ENCODE measurements at regions not wholly inside any gene's neighbourhood (a gene's known extent, or its start where the extent isn't known, plus 50 kb on each side); places are given as distances from the start of the nearest gene placed in this dataset.

DNA sequence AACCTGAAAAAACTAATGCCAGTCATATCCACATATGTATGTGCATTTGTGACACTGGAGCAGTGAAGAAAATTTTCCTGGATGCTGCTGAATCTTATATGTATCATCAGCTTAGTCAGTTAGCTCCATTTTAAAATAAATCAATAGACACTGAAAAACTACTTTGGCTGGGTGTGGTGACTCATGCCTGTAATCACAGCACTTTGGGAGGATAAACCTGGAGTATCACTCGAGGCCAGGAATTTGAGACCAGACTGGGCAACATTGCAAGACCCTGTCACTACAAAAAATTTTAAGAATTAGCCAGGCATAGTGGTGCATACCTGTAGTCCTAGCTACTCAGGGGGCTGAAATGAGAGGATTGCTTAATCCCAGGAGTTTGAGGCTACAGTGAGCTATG is 511.0 kb upstream of the TLE4 start:
- intact Hi-C loops (cut with DNase I; ENCODE audit: low total_unique reads), result no loop called here
- WGBS, 2 donors, result 57 to 81% methylated on average over 1 of the region's 1 CpG
- TF ChIP-seq, protein P1, sequence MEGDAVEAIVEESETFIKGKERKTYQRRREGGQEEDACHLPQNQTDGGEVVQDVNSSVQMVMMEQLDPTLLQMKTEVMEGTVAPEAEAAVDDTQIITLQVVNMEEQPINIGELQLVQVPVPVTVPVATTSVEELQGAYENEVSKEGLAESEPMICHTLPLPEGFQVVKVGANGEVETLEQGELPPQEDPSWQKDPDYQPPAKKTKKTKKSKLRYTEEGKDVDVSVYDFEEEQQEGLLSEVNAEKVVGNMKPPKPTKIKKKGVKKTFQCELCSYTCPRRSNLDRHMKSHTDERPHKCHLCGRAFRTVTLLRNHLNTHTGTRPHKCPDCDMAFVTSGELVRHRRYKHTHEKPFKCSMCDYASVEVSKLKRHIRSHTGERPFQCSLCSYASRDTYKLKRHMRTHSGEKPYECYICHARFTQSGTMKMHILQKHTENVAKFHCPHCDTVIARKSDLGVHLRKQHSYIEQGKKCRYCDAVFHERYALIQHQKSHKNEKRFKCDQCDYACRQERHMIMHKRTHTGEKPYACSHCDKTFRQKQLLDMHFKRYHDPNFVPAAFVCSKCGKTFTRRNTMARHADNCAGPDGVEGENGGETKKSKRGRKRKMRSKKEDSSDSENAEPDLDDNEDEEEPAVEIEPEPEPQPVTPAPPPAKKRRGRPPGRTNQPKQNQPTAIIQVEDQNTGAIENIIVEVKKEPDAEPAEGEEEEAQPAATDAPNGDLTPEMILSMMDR (IDR thresholded peaks at IDR 0.05), result no peak

DNA sequence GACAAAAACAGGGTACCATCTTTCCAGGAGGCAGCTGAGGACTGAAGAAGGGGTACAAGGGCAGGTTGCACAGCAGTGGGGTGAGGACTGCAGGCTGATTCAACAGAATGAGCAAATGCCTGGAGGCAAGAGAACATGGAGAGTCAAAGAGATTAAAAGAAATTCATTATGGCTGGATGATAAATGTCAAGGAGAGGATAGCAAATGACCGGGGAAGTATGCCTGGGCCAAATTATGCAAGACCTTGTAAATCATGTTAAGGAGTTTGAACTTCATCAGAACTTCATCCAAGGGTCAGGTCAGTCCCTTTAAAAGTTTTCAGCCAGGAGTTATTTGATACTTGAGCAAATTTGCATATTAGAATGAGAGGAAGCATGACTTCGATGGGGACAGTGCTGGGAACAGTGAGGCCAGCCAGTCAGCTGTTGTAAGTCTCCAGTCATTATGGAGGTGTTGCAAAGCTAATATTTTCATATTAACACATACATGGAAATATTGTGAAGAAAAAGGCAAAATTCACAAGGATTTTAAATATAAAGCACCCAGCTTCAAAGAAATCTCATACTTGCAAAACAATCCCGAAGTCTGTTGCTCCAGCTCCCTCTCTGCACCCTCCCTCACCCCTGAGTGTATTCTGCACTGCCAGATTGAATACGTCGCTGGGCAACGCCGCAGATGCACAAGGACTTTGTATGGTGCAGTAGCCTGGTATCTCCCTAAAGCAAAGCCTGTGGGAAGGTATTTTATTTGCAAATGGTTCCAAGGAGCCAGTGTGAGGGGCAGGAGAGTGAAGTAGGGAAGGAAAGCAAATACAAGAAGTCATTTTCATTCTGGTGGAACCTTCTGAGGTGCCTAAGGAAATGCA is 509.8 kb upstream of the TLE4 start:
- WGBS, 2 donors, result 71 to 74% methylated on average over 7 of the region's 7 CpGs
- no peak overlapping the region for H3K4me3 ChIP-seq (ENCODE audit: low read depth, poor library complexity, severe bottlenecking)
- TF ChIP-seq POLR2A (IDR thresholded peaks at IDR 0.05), result no peak
- TF ChIP-seq, protein P1 (IDR thresholded peaks at IDR 0.05), result no peak
- no peak for DNase-seq (ENCODE audit: low spot score in 2 of 2)
- intact Hi-C loops (cut with DNase I; ENCODE audit: low total_unique reads), result no loop called here

More for the DNA sequence above, 511.0 kb upstream of the TLE4 start:
- no peak for DNase-seq (ENCODE audit: low spot score in 2 of 2)
- H3K4me3 ChIP-seq (ENCODE audit: low read depth, poor library complexity, severe bottlenecking), result no peak overlapping the region

DNA sequence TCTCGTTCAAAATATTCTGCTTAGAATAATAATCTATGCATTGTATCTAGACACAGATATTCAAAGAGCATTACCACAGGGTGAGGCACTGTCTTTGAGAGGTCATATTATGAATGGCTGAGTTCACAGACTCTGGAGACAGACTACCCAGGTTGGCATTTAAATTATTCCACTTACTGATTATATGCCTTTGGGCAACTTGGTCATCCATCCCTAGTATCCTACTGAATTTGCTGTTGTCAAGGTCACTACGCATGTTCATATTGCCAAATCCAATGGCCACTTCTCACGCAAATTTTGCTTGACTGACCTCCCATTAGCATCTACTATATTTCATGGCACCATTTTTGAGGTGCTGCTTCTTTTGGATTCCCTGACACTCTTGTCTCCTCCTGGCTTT is 498.6 kb upstream of the TLE4 start:
- no peak for TF ChIP-seq POLR2A (IDR thresholded peaks at IDR 0.05)
- TF ChIP-seq, protein P1 (IDR thresholded peaks at IDR 0.05), result no peak
- no peak overlapping the region for H3K4me3 ChIP-seq (ENCODE audit: low read depth, poor library complexity, severe bottlenecking)
- 90 to 91% methylated on average over 3 of the region's 3 CpGs for whole genome bisulfite sequencing, 2 donors
- intact Hi-C loops (cut with DNase I; ENCODE audit: low total_unique reads), result no loop called here
- no peak for DNase-seq (ENCODE audit: low spot score in 2 of 2)

DNA sequence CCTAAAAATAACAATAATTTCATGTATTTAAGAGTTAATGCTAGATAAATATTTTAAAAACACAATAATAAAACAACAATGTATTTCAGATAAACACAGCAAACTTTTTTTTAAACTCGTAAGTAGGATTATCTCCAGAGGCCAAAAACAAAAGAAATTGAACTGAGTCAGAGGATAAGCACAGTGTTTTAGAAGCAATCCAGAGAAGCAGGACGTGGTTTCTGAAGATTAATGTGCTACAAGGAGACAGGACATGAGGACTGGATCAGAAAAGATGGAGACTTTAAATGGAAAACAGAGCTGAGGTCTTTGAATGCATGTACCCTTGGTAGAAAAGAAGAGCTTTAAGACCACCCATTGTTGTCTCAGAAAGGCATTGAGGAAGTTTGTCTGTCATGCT is 491.2 kb upstream of the TLE4 start:
- intact Hi-C loops (cut with DNase I; ENCODE audit: low total_unique reads), result no loop called here
- DNase-seq (ENCODE audit: low spot score in 2 of 2), result no peak
- no peak overlapping the region for H3K4me3 ChIP-seq (ENCODE audit: low read depth, poor library complexity, severe bottlenecking)
- no peak for TF ChIP-seq POLR2A (IDR thresholded peaks at IDR 0.05)
- TF ChIP-seq, protein P1 (IDR thresholded peaks at IDR 0.05), result no peak
- WGBS, 2 donors, result 34 to 48% methylated on average over 2 of the region's 2 CpGs

DNA sequence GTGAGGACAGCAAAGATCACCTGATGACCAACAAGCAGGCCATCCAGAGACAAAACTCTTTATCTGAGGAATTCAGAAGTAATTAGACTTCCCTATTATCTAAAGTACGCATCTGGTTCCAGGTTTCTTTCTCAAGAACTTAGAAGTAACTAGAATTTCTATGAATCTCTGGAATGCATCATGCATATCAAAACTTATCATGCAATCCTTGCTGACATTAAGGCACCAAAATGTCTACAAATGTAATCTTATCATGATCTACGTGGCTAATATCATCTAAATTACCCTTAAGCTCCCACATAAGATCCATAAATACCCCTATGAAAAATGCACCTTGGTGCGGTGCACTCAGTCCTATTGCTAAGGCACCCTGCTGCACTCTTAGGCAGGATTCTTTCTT is 488.1 kb upstream of the TLE4 start:
- DNase-seq (ENCODE audit: low spot score in 2 of 2), result no peak
- intact Hi-C loops (cut with DNase I; ENCODE audit: low total_unique reads), result no loop called here
- H3K4me3 ChIP-seq (ENCODE audit: low read depth, poor library complexity, severe bottlenecking), result no peak overlapping the region
- TF ChIP-seq POLR2A (IDR thresholded peaks at IDR 0.05), result no peak
- TF ChIP-seq, protein P1 (IDR thresholded peaks at IDR 0.05), result no peak
- WGBS, 2 donors, result 87 to 93% methylated on average over 3 of the region's 3 CpGs

DNA sequence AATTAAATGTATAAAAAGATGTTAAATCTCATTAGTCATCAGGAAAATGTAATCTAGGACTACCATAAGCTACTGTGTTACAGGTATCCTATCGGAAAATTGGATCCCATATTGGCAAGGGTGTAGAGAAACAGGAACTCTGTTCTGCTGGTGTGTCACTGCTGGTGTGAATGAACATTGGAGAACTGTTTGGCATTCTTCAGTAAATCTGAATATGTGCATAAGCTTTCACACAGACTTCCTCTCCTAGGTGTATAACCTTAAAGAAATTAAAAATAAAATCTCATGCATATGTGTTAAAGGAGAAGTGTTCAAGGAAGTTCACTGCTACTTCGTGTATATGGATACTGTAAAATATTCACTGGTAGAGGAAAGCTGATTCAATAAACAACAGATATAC is 484.6 kb upstream of the TLE4 start:
- intact Hi-C loops (cut with DNase I; ENCODE audit: low total_unique reads), result no loop called here

More for the DNA sequence above, 484.6 kb upstream of the TLE4 start:
- no peak overlapping the region for H3K4me3 ChIP-seq (ENCODE audit: low read depth, poor library complexity, severe bottlenecking)
- 89% methylated on average over 2 of the region's 2 CpGs for WGBS, 2 donors
- no peak for DNase-seq (ENCODE audit: low spot score in 2 of 2)
- TF ChIP-seq POLR2A (IDR thresholded peaks at IDR 0.05), result no peak
- TF ChIP-seq, protein P1 (IDR thresholded peaks at IDR 0.05), result no peak
